Glomerular visceral epithelial cell (primary cell): ENCODE measurements at regions not wholly inside any gene's neighbourhood (a gene's known extent, or its start where the extent isn't known, plus 50 kb on each side); places are given as distances from the start of the nearest gene placed in this dataset.

Experiments
- DNase-seq: peaks from one replicate; pipeline ENCODE4 v3.0.0-alpha.2; 2016; ENCODE audit errors: extremely low spot score

- DNase-seq, result no peak
These were observed 65.9 kb upstream of the KLF12 start for GRCh38 chr13:74200081-74200480.

GRCh38 chr13:74197677-74198429 lies 63.6 kb upstream of the KLF12 start:
- DNase-seq, result no peak

- DNase-seq, result no peak
These were observed 60.6 kb upstream of the KLF12 start for GRCh38 chr13:74194846-74195245.

GRCh38 chr13:74193391-74193790 lies 59.2 kb upstream of the KLF12 start:
- no peak for DNase-seq

- peak; percentile 54 for DNase-seq
These were observed 57.2 kb upstream of the KLF12 start for GRCh38 chr13:74191410-74191809.

- DNase-seq, result no peak
These were observed 56.8 kb upstream of the KLF12 start for GRCh38 chr13:74190999-74191398.

- DNase-seq, result peak; percentile 53
These were observed 53.4 kb upstream of the KLF12 start for GRCh38 chr13:74187564-74187963.

- DNase-seq, result no peak
These were observed 50.1 kb upstream of the KLF12 start for GRCh38 chr13:74184283-74184682.
